Uterus (tissue), 2 donors: ENCODE measurements at regions not wholly inside any gene's neighbourhood (a gene's known extent, or its start where the extent isn't known, plus 50 kb on each side); places are given as distances from the start of the nearest gene placed in this dataset.

Experiments used
- CTCF ChIP-seq, 4 experiments: fragments of 200-600 bp in 2 of 4; fragments of 450-650 bp in 2 of 4; sonication (generic) in 2 of 4; IDR thresholded peaks; one replicate each; pipeline ENCODE4 v1.5.1; 2016 to 2019; ENCODE audit warnings: antibody characterized with exemption in 4 of 4, mild to moderate bottlenecking in 2 of 4, moderate library complexity in 1 of 4
- POLR2A ChIP-seq, 2 donors: fragments of 450-650 bp; IDR thresholded peaks; one replicate each; pipeline ENCODE4 v1.6.1; 2016; ENCODE audit warnings: antibody characterized with exemption in 2 of 2, mild to moderate bottlenecking in 1 of 2, moderate library complexity in 1 of 2

GRCh38 chr10:75293446-75293820 lies 57.7 kb upstream of the COMTD1 start:
- TF ChIP-seq CTCF (IDR thresholded peaks at IDR 0.05) (no peak), POLR2A (IDR thresholded peaks at IDR 0.05) (no peak)
